GM21825 (cell line): ENCODE measurements at regions not wholly inside any gene's neighbourhood (a gene's known extent, or its start where the extent isn't known, plus 50 kb on each side); places are given as distances from the start of the nearest gene placed in this dataset.
"Not testable (repeated sequence)": the region's sequence is repeated elsewhere in the genome, so short reads cannot be mapped to it uniquely, and the experiment has no call there.

Experiments used
- ATAC-seq: cut with Tn5 transposase; IDR thresholded peaks from one replicate; pipeline ENCODE4 v1.9.1; 2021; ENCODE audit warnings: mild to moderate bottlenecking, moderate library complexity; ENCODE audit not compliant: unreplicated experiment

- no peak for ATAC-seq
These were observed 761.2 kb downstream of the TAF11L14 start for GRCh38 chr5:18395126-18396110.

DNA sequence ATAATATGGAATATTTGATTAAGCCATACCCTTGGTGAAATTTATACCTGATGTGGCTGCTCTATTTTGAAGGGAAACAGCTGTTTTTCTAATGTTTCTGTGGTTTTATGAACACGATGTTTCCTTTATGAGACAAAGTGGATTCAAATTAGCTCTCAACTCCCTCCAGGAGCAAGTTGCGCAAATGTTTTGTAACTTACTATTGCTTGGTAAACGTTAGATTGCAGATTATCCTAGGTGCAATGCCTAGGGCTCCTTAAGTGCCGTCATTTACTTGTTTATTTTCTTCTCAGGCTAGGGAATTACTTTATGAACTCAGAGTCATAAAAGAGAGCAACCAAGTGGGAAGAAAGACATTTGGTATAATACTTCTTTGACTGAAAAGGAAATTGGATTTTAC lies 763.1 kb downstream of the TAF11L14 start:
- ATAC-seq = no peak

GRCh38 chr5:18397891-18398290 lies 763.6 kb downstream of the TAF11L14 start:
- no peak for ATAC-seq

DNA sequence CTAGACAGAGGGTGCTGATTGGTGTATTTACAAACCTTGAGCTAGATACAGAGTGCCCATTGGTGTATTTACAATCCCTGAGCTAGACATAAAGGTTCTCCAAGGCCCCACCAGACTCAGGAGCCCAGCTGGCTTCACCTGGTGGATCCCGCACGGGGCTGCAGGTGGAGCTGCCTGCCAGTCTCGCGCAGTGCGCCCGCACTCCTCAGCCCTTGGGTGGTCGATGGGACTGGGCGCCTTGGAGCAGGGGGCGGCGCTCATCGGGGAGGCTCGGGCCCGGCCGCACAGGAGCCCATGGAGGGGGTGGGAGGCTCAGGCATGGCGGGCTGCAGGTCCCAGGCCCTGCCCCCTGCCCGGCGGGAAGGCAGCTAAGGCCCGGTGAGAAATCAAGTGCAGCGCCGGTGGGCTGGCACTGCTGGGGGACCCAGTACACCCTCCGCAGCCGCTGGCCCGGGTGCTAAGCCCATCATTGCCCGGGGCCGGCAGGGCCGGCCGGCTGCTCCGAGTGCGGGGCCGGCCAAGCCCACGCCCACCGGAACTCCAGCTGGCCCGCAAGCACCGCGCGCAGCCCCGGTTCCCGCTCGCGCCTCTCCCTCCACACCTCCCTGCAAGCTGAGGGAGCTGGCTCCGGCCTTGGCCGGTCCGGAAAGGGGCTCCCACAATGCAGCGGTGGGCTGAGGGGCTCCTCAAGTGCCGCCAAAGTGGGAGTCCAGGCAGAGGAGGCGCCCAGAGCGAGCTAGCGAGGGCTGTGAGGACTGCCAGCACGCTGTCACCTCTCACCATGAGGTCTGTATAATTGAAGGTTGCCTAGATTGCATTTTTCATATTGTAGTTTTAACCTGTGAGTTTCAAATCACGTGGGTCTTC lies 765.4 kb downstream of the TAF11L14 start:
- not testable (repeated sequence) for ATAC-seq

DNA sequence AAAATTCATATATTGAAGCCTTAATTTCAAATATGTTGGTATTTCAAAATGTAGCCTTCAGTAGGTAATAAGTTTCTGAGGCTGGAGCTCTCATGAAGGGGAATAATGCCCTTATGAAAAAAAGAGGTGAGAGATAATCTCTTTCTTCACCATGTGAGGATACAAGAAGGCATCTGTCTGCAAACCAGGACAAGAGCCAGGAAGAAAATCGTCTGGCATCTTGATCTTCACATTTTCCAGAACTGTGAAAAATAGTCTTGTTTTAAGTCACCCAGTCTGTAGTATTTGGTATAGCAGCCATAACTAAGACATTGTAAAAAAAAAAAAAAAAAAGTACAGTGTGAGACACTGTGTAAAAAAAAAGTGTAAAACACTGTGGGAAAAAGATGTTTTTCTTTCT lies 768.9 kb downstream of the TAF11L14 start:
- no peak for ATAC-seq

GRCh38 chr5:18403941-18404438 lies 769.7 kb downstream of the TAF11L14 start:
- ATAC-seq = no peak

GRCh38 chr5:18420711-18421110 lies 786.5 kb downstream of the TAF11L14 start:
- no peak for ATAC-seq

DNA sequence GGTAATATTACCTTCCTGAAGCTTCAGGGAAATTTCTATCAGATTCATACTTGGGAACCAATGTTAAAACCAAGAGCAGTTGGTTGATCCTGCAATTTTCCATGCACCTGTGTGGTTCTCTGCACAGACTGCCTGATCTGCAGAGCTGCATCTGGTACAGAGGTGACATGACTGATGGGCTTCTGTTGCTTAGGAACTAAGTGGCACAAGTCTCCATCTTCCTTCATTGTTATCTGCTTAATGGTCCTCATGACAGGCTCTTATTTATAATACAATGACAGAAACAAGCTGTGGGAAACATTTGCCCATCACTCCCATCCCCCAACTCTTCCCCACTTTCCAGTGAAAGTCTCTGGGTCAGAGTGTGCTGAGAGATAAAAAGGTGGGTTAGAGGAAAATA lies 799.1 kb downstream of the TAF11L14 start:
- no peak for ATAC-seq

GRCh38 chr5:18438126-18438525 lies 803.9 kb downstream of the TAF11L14 start:
- no peak for ATAC-seq

DNA sequence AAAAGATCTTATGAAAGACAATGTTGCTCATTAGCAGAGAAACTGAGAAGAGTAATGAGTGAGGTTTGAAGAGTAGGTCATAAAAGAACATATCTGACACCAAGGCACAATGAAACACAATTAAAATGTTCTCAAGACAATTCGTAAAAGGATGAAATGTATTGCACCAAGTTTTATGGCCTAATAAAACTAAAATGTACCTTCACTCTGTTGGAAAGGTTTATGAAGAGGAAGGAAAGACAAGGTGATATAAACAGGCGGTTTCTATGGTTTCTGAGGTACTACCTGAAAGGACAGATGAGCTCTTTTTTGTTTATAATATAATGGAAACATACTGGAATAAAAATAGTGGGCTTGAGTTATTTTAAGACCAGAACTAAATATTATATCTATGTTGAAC lies 821.3 kb downstream of the TAF11L14 start:
- no peak for ATAC-seq

DNA sequence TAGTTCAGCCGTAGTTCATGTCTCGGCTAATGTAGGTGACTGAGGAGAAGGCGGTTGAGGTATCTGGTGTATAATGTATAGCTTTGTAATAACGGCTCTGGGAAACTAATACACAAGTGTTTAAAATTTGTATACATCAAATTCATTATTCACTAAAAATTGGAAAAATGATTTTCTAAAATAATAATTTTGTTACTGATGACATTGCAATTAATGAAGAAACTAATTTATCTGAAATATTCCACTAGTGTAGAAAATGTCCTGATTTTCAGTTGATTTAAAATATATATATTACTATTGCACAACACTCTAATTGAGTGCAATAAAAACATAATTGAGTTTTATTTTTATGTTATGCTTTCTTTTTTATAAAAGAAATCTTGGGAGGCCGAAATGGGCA lies 823.0 kb downstream of the TAF11L14 start:
- no peak for ATAC-seq

- ATAC-seq = no peak
These were observed 827.5 kb downstream of the TAF11L14 start for GRCh38 chr5:18461766-18462165.

DNA sequence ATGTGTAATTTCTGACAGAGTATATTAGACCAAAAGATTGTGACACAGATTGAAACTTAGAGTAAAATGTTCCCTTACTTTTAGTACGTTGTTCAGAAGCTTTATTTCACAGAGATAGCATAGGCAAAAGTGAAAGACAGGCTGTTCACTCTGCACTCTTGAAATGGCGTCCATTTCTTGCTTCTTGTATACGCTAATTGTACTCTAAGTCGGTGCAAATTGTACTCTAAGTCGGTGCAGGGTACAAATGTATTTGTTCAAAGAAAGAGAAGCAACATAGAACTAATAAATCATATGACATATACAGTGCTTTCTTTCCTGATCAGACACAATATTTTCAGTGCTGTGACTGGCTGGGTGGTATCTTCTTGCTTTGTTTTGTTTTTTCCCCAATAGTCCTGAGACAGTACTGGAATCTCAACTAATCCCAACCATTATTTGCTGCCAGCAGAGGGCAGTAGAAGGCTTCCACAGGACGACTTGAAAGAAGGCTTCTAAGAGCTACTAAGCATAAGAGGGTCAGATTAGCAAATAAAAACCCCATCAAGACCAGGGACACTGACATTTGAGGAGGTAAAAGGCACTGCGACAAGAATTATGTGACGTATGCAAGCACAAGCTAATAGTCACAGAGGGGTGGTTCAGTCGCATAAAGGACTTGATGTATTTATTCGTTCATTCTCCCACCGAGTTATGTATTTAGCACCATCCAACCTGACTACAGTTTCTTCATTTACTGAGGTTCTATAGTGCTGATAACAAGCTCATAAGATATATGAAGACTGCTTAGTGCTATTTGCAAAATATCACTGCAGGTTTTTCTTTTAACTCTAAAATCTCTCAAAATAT lies 831.8 kb downstream of the TAF11L14 start:
- ATAC-seq = peak; percentile 91

- ATAC-seq = no peak
These were observed 832.5 kb downstream of the TAF11L14 start for GRCh38 chr5:18466731-18467130.

GRCh38 chr5:18471791-18472190 lies 837.5 kb downstream of the TAF11L14 start:
- ATAC-seq = not testable (repeated sequence)

- no peak for ATAC-seq
These were observed 849.2 kb downstream of the TAF11L14 start for GRCh38 chr5:18483451-18483850.

DNA sequence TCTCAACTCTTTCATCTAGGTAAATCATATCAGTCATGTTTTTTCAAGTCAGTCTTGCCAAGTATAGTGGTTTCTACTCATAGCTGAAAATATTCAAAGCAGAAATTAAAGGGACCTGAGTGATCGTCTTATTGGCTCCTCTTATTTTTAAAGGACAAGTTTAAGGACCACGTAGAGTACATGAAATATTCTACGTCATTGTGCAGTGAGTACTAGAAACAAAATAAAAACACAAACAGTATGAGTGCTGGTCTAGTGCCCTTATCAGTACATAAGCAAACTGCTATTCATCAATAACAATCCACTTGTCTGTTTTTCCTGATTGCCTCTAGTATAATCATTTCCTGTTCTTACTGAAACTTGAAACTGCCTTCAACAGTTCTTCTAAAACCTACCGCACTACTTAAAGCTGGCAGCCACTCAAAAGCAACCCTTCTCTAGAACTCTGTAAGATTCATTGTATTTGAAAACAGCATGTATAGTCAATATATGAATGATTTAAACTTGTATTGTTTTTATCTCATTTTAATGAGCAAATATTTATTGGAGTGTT lies 853.7 kb downstream of the TAF11L14 start:
- ATAC-seq = no peak

- ATAC-seq = no peak
These were observed 855.4 kb downstream of the TAF11L14 start for GRCh38 chr5:18489703-18490102.

- ATAC-seq = no peak
These were observed 857.1 kb downstream of the TAF11L14 start for GRCh38 chr5:18491349-18491748.

GRCh38 chr5:18495157-18495556 lies 860.9 kb downstream of the TAF11L14 start:
- no peak for ATAC-seq
